Keratinocyte (primary cell): ENCODE measurements at regions not wholly inside any gene's neighbourhood (a gene's known extent, or its start where the extent isn't known, plus 50 kb on each side); places are given as distances from the start of the nearest gene placed in this dataset.

Experiments
- DNase-seq: peaks from one replicate; pipeline ENCODE4 v3.0.0-alpha.2; 2011; ENCODE audit warnings: low read depth, missing footprints, low spot score
- FAIRE-seq: peaks from 2 replicates; lab custom pipeline; 2011; peaks lifted over from hg19 to GRCh38; lab: Jason Lieb, UNC
- H2AFZ ChIP-seq: 2 replicates; pipeline ENCODE4 v1.6.0; 2012; ENCODE audit warnings: low read length, control low read depth, inconsistent platforms; ENCODE audit not compliant: control insufficient read depth
- H3K27ac ChIP-seq: 2 replicates; pipeline ENCODE4 v1.5.1; 2011; ENCODE audit warnings: low read length; ENCODE audit not compliant: control insufficient read depth, insufficient read depth
- H3K27me3 ChIP-seq: 3 replicates; pipeline ENCODE4 v1.6.0; 2011; ENCODE audit warnings: low read length; ENCODE audit not compliant: control insufficient read depth, insufficient read depth; ENCODE audit errors: extremely low read depth
- H3K36me3 ChIP-seq, 2 experiments: 2 replicates in 1 of 2; 3 replicates in 1 of 2; pipeline ENCODE4 v1.5.1; 2011; ENCODE audit warnings: low read length in 2 of 2, mild to moderate bottlenecking in 1 of 2; ENCODE audit not compliant: control insufficient read depth in 2 of 2, insufficient read depth in 2 of 2; ENCODE audit errors: extremely low read depth in 1 of 2
- H3K4me1 ChIP-seq: 3 replicates; pipeline ENCODE4 v1.5.1; 2011; ENCODE audit warnings: low read length; ENCODE audit not compliant: control insufficient read depth, insufficient read depth; ENCODE audit errors: extremely low read depth
- H3K4me2 ChIP-seq: 3 replicates; pipeline ENCODE4 v1.6.0; 2011; ENCODE audit warnings: low read depth, low read length; ENCODE audit not compliant: control insufficient read depth, insufficient read depth; ENCODE audit errors: extremely low read depth
- H3K4me3 ChIP-seq, 3 experiments: fragments of 200-600 bp in 1 of 3; sonication (generic) in 1 of 3; 2 replicates in 2 of 3; 3 replicates in 1 of 3; pipeline ENCODE4 v1.5.1; 2011 to 2016; ENCODE audit warnings: low read length in 3 of 3, mild to moderate bottlenecking in 3 of 3, control low read depth in 2 of 3, inconsistent platforms in 1 of 3, low read depth in 1 of 3, mixed read lengths in 1 of 3, mixed run types in 1 of 3, moderate library complexity in 1 of 3; ENCODE audit not compliant: control insufficient read depth in 2 of 3, insufficient read depth in 2 of 3; ENCODE audit errors: extremely low read depth in 1 of 3
- H3K79me2 ChIP-seq: 2 replicates; pipeline ENCODE4 v1.6.0; 2012; ENCODE audit warnings: low read length; ENCODE audit not compliant: control insufficient read depth, insufficient read depth
- H3K9ac ChIP-seq: 3 replicates; pipeline ENCODE4 v1.6.0; 2011; ENCODE audit warnings: low read length; ENCODE audit not compliant: control insufficient read depth, insufficient read depth; ENCODE audit errors: extremely low read depth
- H3K9me1 ChIP-seq: 3 replicates; pipeline ENCODE4 v1.6.0; 2011; ENCODE audit warnings: low read length; ENCODE audit not compliant: control insufficient read depth, insufficient read depth; ENCODE audit errors: extremely low read depth
- H3K9me3 ChIP-seq: 2 replicates; pipeline ENCODE4 v1.5.1; 2012; ENCODE audit warnings: low read depth, low read length; ENCODE audit not compliant: control insufficient read depth
- H4K20me1 ChIP-seq: 3 replicates; pipeline ENCODE4 v1.6.0; 2011; ENCODE audit warnings: low read length; ENCODE audit not compliant: control insufficient read depth, insufficient read depth; ENCODE audit errors: extremely low read depth
- CTCF ChIP-seq, 3 experiments: IDR thresholded peaks in 1 of 3; conservative IDR thresholded peaks in 1 of 3; optimal IDR thresholded peaks in 1 of 3; 2 replicates in 2 of 3; 3 replicates in 1 of 3; pipeline versions ENCODE3 to v1.5.1; 2011; ENCODE audit warnings: low read length in 3 of 3, mild to moderate bottlenecking in 3 of 3, moderate library complexity in 2 of 3, control low read depth in 1 of 3, inconsistent platforms in 1 of 3; ENCODE audit not compliant: insufficient read depth in 2 of 3; ENCODE audit errors: extremely low read depth in 1 of 3
- EZH2 ChIP-seq: IDR thresholded peaks from one replicate; pipeline ENCODE4 v1.6.1; 2012; ENCODE audit warnings: inconsistent platforms, mild to moderate bottlenecking, low read length, moderate library complexity
- dilution Hi-C: fragments of 300-500 bp; cut with MboI; formaldehyde crosslinking; loops from one replicate; pipeline ENCODE4 v1.7.0; 2020; ENCODE audit warnings: low sequenced_read_pairs; ENCODE audit not compliant: extremely low pct_ligation_motif_present

GRCh38 chrX:131923614-131924250 is 99.4 kb upstream of the STK26 start:
- H2AFZ ChIP-seq: no peak overlapping the region
- H3K27me3 ChIP-seq: no peaks in the 10 kb centered on the region
- no peak overlapping the region for H3K4me2 ChIP-seq
- no peaks in the 10 kb centered on the region for H3K36me3 ChIP-seq
- H3K9ac ChIP-seq: no peak overlapping the region
- no peaks in the 10 kb centered on the region for H3K9me1 ChIP-seq
- FAIRE-seq (no peak), DNase-seq (no peak)
- no peaks in the 10 kb centered on the region for H4K20me1 ChIP-seq
- H3K27ac ChIP-seq: no peak overlapping the region
- no peaks in the 10 kb centered on the region for H3K9me3 ChIP-seq
- no peaks in the 10 kb centered on the region for H3K4me1 ChIP-seq
- no peak overlapping the region for H3K4me3 ChIP-seq
- dilution Hi-C loops: no loop called here
- TF ChIP-seq CTCF (optimal IDR thresholded peaks at IDR 0.05 in 1 of 3, IDR thresholded peaks at IDR 0.05 in 1 of 3, conservative IDR thresholded peaks at IDR 0.05 in 1 of 3; ENCODE audit: extremely low read depth in 1 of 3, insufficient read depth in 2 of 3, low read length in 3 of 3) (no peak), EZH2 (no peak)
- H3K79me2 ChIP-seq: no peaks in the 10 kb centered on the region

- Histone ChIP-seq H3K9me3 (no peaks in the 10 kb centered on the region), H3K9me1 (no peaks in the 10 kb centered on the region), H3K36me3 (no peaks in the 10 kb centered on the region), H3K4me2 (no peak overlapping the region), H4K20me1 (no peaks in the 10 kb centered on the region), H3K79me2 (no peaks in the 10 kb centered on the region), H2AFZ (no peak overlapping the region), H3K27ac (no peak overlapping the region), H3K4me3 (no peak overlapping the region), H3K27me3 (no peaks in the 10 kb centered on the region), H3K4me1 (no peaks in the 10 kb centered on the region), H3K9ac (no peak overlapping the region)
- no peak for DNase-seq
- TF ChIP-seq CTCF (optimal IDR thresholded peaks at IDR 0.05 in 1 of 3, IDR thresholded peaks at IDR 0.05 in 1 of 3, conservative IDR thresholded peaks at IDR 0.05 in 1 of 3; ENCODE audit: extremely low read depth in 1 of 3, insufficient read depth in 2 of 3, low read length in 3 of 3): no peak
- TF ChIP-seq EZH2: no peak
- dilution Hi-C loops: no loop called here
- no peak for FAIRE-seq
Observed at GRCh38 chrX:131938749-131939148, 84.4 kb upstream of the STK26 start.
